Ovary (tissue), 7 donors: ENCODE measurements at regions not wholly inside any gene's neighbourhood (a gene's known extent, or its start where the extent isn't known, plus 50 kb on each side); places are given as distances from the start of the nearest gene placed in this dataset.

ENCODE experiments used
- DNase-seq, 5 donors: peaks; one replicate each; pipeline ENCODE4 v3.0.0-alpha.2; 2019 to 2020
- H3K27ac ChIP-seq, 2 donors: fragments of 200-600 bp; one replicate each; pipeline versions ENCODE4 v1.5.1 to v1.8.0; 2019 to 2022
- H3K27me3 ChIP-seq: fragments of 200-600 bp; one replicate; pipeline ENCODE4 v1.8.0; 2022
- H3K36me3 ChIP-seq: fragments of 200-600 bp; sonication (generic); one replicate; pipeline ENCODE4 v1.5.1; 2019
- H3K4me1 ChIP-seq: one replicate; pipeline ENCODE4 v1.8.1; 2013; ENCODE audit warnings: mild to moderate bottlenecking, moderate library complexity; ENCODE audit not compliant: insufficient read depth
- H3K4me3 ChIP-seq: fragments of 200-600 bp; sonication (generic); one replicate; pipeline ENCODE4 v1.5.1; 2017
- H3K9me3 ChIP-seq, 2 donors: fragments of 200-600 bp in 1 of 2; sonication (generic) in 1 of 2; one replicate each; pipeline versions ENCODE4 v1.5.1 to v1.8.1; 2013 to 2019; ENCODE audit warnings: mild to moderate bottlenecking in 1 of 2, moderate library complexity in 1 of 2
- CTCF ChIP-seq, 3 donors: fragments of 450-650 bp in 2 of 3; fragments of 200-600 bp in 1 of 3; IDR thresholded peaks; one replicate each; pipeline versions ENCODE4 v1.5.1 to v1.8.0; 2016 to 2022; ENCODE audit warnings: antibody characterized with exemption in 3 of 3, mild to moderate bottlenecking in 1 of 3
- EP300 ChIP-seq: sonication (generic); formaldehyde crosslinking; IDR thresholded peaks from one replicate; pipeline ENCODE4 v1.6.1; 2017; ENCODE audit warnings: antibody characterized with exemption
- POLR2A ChIP-seq: fragments of 450-650 bp; IDR thresholded peaks from one replicate; pipeline ENCODE4 v1.6.1; 2017; ENCODE audit warnings: antibody characterized with exemption, mild to moderate bottlenecking, moderate library complexity
- WGBS, 3 donors: extraction: QIAGEN DNeasy Blood & Tissue Kit in 1 of 3; methylation state at CpG; one replicate each; pipeline versions ENCODE4 v1.1.5 to v1.1.7; 2013 to 2017; 5-methylcytosine and 5-hydroxymethylcytosine counted together
- intact Hi-C, 4 donors: fragments of 100-400 bp; cut with DNase I; formaldehyde crosslinking; loops; one replicate each; pipeline versions ENCODE4 v1.11.0 to v1.15.1; 2022 to 2023
- donor health status: DM: no; HTN: no; CAD: no; lungs with moderate emphysema.
- donor health status: DM: no; HTN: no; CAD: no.
- donor health status: Bipolar disorder and iron deficiency.
- donor health status: DM: no; HTN: no; CAD: no.
- donor health status: DM: yes; HTN: yes; CAD: no.

GRCh38 chr6:73901986-73902385 is 206.0 kb downstream of the CD109 start:
- no peak overlapping the region for H3K4me3 ChIP-seq
- H3K4me1 ChIP-seq: no peaks in the 10 kb centered on the region
- H3K9me3 ChIP-seq: peaks cover 0 to 6% of the 10 kb centered on the region in 2 donors
- H3K36me3 ChIP-seq: no peaks in the 10 kb centered on the region
- H3K27me3 ChIP-seq: no peaks in the 10 kb centered on the region
- DNase-seq: no peak
- intact Hi-C loops: no loop called here
- no peak for TF ChIP-seq POLR2A
- TF ChIP-seq CTCF (IDR thresholded peaks at IDR 0.05): no peak
- no peak for TF ChIP-seq EP300
- no peak overlapping the region for H3K27ac ChIP-seq

- intact Hi-C loops: no loop called here
- no peak for DNase-seq
- Histone ChIP-seq H3K9me3 (peaks cover 0 to 6% of the 10 kb centered on the region in 2 donors), H3K27me3 (no peaks in the 10 kb centered on the region), H3K4me3 (no peak overlapping the region), H3K27ac (no peak overlapping the region), H3K36me3 (no peaks in the 10 kb centered on the region), H3K4me1 (no peaks in the 10 kb centered on the region)
- TF ChIP-seq EP300: no peak
Observed at GRCh38 chr6:73901311-73901710, 205.3 kb downstream of the CD109 start.

- H3K27ac ChIP-seq: no peak overlapping the region
- DNase-seq: no peak
- peaks cover 0 to 6% of the 10 kb centered on the region in 2 donors for H3K9me3 ChIP-seq
- no peaks in the 10 kb centered on the region for H3K27me3 ChIP-seq
- TF ChIP-seq EP300: no peak
- TF ChIP-seq CTCF (IDR thresholded peaks at IDR 0.05): no peak
- no peak for TF ChIP-seq POLR2A
- no peak overlapping the region for H3K4me3 ChIP-seq
- 60 to 80% (median 67%) methylated on average over 3 of the region's 3 CpGs for WGBS, 3 donors
- intact Hi-C loops: no loop called here
- H3K36me3 ChIP-seq: no peaks in the 10 kb centered on the region
- no peaks in the 10 kb centered on the region for H3K4me1 ChIP-seq
Observed at GRCh38 chr6:73898599-73898998, 202.6 kb downstream of the CD109 start.

GRCh38 chr6:73893696-73894095 is 197.7 kb downstream of the CD109 start:
- 58 to 73% (median 71%) methylated on average over 4 of the region's 4 CpGs for WGBS, 3 donors
- no peaks in the 10 kb centered on the region for H3K9me3 ChIP-seq
- intact Hi-C loops: no loop called here
- no peaks in the 10 kb centered on the region for H3K4me1 ChIP-seq
- DNase-seq: no peak
- TF ChIP-seq CTCF (IDR thresholded peaks at IDR 0.05): no peak
- no peak for TF ChIP-seq POLR2A
- TF ChIP-seq EP300: no peak
- no peak overlapping the region for H3K27ac ChIP-seq
- H3K4me3 ChIP-seq: no peak overlapping the region
- no peaks in the 10 kb centered on the region for H3K36me3 ChIP-seq
- H3K27me3 ChIP-seq: no peaks in the 10 kb centered on the region

- H3K9me3 ChIP-seq: no peaks in the 10 kb centered on the region
- no peaks in the 10 kb centered on the region for H3K36me3 ChIP-seq
- no peaks in the 10 kb centered on the region for H3K27me3 ChIP-seq
- DNase-seq: no peak
- no peaks in the 10 kb centered on the region for H3K4me1 ChIP-seq
- H3K27ac ChIP-seq: no peak overlapping the region
- no peak overlapping the region for H3K4me3 ChIP-seq
- TF ChIP-seq POLR2A: no peak
- TF ChIP-seq CTCF (IDR thresholded peaks at IDR 0.05): no peak
- TF ChIP-seq EP300: no peak
- intact Hi-C loops: no loop called here
- 81 to 91% (median 87%) methylated on average over 4 of the region's 4 CpGs for WGBS, 3 donors
Observed at GRCh38 chr6:73888050-73888449, 192.0 kb downstream of the CD109 start.
